ENCODE measurements at regions not wholly inside any gene's neighbourhood (a gene's known extent, or its start where the extent isn't known, plus 50 kb on each side); places are given as distances from the start of the nearest gene placed in this dataset.

DNA sequence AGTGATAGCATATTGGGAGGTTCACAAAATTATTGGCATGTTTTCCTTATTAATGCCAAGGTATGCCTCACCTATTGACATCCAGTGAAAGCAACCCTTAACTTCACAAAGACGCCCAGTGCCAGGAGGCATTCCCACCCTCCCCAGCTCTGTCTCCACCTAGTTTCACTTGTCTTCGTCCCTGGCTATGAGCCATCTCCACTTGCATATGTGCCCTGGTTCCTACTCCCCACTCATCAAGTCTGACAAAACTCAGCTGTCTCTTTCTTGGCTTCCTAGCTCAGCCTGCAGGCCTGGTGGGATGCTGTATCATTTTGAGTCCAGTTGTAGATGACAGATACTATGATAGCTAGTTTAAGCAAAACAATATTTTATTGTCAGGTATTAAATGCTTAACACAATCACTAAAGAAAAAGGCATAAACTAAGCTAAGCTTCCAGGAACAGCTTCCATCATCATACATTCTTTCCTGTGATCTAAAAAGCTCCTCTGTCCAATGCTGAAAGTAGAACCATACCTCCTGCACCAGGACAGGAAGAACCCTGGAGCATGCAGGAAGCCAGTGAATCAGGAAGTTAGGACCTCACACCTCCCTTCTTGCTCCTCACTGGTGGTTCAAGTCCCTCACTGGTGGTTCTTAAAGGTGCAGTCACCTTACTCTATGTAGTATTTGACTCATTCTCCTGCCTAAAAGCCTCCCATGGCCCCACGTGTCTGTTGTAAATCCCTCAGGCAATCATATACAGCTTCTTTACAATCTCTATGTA, 410.3 kb upstream of the RASGEF1B start:
- no peak for DNase-seq (ENCODE audit: low spot score)

DNA sequence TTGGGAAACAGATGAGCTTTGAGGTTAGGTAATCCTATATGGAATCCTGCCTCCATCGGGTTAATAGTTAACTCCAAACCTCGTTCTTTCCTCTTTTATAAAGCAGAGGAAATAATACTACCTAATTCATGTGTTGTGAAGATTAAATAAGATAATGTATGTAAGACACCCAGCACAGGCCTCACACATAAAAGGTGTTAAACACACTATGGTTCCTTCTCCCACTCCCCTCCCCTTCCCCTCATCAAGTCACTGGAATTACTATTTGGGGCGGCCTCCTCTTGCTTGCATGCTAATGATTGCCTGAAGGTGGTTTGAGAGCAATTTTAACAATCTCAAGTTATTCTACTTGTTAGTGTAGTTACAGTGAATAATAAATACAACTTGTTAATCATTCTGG, 404.4 kb upstream of the RASGEF1B start:
- DNase-seq (ENCODE audit: low spot score) = no peak

DNA sequence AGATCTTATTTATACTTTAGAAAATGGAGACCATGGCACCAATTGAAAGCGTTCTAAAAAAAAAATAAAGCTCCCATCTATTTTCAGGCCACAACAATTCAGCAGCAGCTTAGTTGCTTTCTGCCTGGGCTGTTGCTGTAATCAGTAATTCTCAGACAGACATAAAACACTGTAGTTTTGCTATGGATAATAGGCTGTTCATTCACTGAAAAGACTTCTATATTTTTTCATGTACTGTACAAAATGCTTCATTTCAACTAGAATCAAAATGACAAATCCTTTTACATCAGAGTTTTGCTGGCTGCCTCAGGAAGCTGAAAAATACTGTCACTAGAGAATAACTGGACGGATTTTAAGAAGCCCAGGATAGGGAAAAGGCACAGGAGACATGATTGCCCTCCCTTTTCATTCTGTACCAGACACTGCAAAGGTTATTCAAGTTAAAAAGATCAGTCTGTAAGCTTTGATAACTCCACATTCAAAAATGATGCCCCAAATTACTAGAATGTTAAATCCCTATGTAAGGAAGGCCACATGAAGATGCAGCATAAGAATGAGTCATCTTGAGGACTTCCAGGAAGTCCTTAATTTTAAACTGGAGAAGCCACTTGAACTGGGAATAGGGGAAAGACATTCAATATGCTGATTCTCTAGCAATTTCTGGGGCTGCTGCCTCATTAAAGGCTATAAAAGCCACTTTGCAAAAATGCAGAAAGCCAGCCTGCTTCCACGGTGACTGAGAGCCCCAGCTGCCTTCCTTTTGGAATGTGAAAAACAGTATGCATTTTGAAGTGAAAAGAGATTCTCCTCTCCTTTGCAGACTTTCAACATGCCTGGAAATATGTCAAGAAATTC, 403.2 kb upstream of the RASGEF1B start:
- no peak for DNase-seq (ENCODE audit: low spot score)

DNA sequence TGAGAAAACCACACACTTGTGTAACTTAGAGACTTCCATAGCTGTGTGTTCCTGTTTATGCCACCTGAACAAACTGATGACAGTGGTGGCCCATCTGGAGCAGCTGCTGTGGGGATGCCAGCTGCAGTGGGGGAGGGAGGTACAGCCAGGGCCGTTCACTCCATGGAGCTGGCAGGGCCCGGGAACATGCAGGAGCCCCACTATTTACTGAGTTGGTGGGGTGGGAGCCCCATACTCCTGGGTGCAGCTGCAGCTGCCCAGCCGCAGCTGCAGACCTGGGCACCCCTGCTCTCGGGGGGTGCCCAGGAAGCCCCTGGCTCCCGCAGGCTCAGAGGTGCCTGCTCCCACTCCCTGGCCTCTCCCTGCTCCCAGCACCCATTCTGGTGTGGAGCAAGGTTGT, 398.6 kb upstream of the RASGEF1B start:
- DNase-seq (ENCODE audit: low spot score) = no peak

DNA sequence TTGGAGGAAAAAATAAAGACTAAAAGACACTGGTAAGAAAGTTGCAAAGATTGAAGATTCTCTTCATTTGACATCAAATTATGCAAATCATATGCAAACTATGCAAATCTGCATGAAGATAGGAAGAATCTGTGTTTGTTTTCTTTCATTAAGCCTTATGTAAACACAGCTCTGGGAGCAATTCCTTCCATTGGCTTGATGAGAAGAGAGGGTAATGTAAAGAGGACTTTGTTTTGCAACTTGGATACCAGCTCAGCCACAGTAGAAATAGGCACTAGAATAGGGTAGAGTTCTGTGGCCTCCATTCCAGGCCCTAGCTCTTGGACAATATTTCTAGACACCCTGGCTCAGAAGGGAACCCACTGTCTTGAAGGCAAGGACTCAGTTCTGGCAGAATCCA, 388.4 kb upstream of the RASGEF1B start:
- DNase-seq (ENCODE audit: low spot score) = no peak

DNA sequence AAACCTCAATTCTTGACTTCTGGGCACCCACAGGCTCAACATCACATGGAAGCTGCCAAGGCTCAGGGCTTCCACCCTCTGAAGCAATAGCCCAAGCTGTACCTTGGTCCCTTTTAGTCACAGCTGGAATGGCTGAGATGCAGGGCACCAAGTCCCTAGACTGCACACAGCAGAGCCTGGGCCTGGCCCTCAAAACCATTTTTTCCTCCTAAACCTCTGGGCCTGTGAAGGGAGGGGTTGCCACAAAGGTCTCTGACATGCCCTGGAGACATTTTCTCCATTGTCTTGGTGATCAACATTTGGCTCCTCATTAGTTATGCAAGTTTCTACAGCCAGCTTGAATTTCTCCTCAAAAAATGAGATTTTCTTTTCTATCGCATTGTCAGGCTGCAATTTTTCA, 382.7 kb upstream of the RASGEF1B start:
- no peak for DNase-seq (ENCODE audit: low spot score)

DNA sequence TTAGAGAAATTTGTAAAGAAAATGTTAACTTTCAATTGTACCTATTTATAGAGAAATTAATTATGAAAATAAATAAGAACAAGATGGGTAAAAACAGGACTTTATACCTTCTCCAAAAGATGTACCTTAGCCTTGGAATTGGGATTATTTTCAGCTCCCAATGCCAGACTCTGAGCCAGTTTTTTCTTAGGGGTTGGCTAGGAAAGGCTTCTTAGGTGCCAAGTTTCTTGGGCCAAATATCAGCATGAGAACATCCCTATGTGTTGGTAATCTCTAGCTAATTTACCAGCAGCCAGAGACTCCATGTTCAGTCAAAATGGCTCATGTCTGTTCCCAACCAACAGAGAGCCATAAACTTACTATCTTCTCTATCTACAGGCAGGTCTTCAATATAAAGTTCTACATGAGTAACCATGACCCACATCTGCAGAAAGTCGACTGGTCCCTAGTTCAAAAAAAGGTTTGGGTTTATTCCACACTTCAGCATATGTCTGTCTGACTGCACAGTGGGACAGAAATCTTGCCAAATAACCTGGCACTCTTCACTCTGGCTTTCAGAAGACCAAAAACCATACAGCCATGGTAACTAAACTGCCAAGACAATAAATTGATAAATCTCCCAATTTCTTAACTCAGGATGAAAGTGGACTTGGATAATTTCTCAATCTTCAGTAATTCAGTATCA, 380.5 kb upstream of the RASGEF1B start:
- no peak for DNase-seq (ENCODE audit: low spot score)

DNA sequence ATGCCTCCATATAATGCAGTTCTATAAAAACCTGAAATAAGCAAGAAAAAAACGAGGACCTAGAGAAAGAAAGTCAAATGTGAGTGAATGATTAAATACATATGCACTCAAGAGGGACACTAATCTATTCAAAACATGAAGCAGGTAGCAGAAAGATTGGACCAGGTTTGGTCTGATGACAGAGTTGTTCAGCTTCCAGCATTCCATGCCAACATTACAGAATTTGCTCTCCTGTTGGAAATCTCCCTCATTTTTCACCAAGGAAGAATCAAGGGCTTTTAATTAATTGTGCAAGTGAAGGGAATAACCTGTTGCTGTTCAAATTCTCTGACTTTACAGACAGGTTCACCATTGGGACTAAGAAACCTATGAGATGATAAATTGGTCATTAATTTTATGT, 379.0 kb upstream of the RASGEF1B start:
- no peak for DNase-seq (ENCODE audit: low spot score)

DNA sequence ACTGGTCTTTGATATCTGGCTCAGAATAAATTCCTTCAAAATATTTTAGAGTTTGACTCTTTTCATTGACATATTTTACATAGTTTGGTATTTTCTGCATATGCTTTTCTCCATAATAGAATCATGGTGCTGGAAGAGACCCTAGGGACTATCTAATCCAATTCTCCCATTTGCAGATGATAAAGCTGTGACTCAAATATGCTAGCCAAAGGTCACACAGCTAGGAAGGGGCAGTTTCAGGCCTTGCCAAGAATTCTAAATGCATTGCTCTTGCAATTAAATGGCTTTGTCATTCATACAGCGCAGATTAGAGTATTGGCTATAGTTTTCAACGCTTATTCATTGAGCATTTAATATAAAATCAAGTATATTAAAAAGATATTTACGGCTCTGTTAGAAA, 374.1 kb upstream of the RASGEF1B start:
- no peak for DNase-seq (ENCODE audit: low spot score)

DNA sequence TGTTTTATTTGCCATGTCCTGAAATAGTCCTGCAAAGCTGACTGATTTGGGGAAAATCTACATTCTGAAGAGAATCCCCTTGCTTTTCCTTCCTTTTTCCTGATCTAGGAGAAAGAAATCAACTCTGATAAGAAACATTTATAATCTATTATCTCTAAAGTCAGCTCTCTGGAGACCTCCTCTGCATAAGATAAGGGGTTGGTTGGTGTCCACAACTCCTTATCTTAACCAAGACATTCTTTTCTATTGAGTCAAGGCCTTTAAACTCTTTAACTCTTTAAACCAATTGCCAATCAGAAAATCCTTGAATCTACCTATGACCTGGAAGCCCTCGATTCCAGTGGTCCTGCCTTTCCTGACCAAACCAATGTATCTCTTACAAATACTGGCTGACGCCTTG, 373.6 kb upstream of the RASGEF1B start:
- DNase-seq (ENCODE audit: low spot score) = no peak

DNA sequence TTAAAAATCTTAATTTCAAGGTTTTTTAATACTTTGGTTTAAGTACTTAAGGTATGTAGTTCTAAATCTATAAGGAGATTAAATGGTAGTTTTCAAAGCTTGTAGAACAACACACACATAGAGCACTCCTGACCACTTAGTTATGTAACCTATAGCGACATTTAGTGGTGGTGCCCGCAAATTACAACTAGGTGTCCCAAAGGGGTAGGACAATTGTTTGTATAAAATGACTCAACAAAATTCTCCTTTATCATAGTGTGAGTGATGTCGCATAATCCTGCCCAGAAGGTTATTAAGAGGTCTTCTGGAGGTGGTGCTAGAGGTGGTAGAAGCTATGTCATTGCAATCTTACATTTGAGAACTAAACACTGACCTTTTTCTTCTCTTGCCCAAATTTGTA, 373.0 kb upstream of the RASGEF1B start:
- peak; percentile 76 for DNase-seq (ENCODE audit: low spot score)

DNA sequence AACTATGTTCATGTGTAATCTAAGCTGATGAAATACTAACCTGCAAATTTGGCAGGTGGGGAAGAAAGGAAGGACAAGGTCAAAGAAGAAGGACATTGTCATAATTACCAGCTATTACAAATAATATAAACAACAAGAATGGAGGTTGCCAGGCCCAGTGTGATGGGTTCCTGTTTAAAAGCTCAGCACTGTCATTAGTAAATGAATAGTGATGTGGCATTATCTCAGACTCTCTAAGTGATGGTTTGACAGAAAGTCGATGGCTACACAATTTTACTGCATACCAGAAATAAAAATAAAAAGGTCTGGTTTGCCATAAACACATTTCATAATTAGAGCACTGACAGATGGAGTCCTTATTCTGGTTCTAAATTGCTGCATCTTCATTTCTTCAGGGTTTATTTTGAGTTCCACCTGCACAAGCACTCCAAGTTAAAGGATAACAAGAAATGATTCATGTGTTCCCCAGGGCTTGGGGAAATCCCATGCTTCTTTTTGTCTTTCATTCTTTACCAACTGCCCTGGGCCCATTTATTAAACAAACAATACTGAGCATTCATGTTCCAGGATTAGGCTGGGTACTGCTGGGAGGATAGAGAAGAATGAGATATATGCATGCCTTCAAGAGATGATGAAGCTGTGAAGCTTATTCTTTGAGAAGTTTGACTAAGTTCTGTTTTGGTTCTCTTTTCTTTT, 367.8 kb upstream of the RASGEF1B start:
- no peak for DNase-seq (ENCODE audit: low spot score)

DNA sequence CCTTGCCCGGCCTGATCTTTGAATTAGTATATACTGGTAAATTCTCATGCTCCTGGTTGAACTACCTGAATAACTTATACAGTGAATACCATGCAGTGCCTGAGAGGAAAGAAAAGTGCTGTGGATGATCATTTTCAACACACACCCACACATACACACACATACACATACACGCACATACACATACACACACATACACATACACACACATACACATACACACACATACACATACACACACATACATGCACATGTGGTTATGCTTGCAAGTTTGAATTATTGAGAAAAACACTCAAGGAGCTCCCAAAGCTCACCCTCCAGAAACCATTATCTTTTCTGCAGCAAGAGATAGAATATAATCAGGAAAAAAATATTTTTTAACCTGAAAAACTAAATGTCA, 366.9 kb upstream of the RASGEF1B start:
- DNase-seq (ENCODE audit: low spot score) = no peak

DNA sequence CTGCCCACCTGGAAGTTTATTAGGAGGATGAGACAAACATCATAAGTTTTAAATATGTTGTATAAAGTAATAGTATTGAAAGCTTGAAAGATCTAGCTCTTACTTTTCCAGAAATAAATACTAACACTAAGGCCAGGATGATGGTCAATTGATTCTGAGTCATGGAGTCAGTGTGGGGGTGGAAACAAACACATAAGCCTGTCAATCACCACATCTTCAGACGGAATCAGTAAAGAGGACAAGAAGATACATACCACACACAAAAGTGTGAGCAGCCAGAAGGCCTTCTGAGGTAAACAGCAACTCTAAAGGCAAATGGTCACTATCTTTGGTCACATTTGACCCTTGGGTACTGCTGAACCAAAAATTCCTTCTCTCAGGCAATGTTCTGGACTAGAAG, 365.0 kb upstream of the RASGEF1B start:
- DNase-seq (ENCODE audit: low spot score) = no peak

DNA sequence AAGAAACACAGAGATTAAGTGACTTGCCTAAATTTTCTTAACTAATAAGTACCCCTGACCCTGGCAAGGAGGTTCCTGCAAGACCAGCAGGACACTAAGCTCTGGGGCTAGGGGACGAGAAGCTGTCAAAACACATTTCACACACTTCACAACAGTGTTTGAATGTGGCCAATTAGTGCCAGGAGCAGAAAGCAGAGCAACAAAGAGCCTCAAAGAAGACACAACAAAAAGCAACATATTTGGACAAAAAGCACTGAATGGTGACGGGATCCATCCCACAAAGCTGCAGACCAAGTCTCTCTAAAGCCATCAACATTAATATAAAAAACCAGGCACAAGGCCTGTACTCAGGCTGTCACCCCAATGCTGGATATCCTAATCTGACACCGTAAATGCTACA, 361.9 kb upstream of the RASGEF1B start:
- DNase-seq (ENCODE audit: low spot score) = no peak

DNA sequence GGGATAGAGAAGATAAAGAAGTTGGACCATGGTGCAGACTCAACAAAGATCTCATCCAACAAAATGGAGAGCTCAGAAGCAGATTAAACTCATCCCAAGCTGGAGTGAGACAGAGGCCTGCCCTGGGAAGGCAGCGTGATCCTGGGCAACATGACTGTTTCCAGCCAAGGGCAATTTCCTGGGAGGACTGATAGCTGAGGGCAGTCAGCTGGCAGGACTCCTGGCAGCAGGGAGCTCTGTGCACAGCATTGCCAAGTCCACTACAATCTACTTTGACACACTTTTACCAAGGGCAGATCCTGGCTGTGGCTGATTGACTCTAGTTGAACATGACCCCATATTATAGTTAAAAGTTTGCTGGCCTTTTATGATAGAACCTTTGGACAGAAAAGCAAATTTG, 357.3 kb upstream of the RASGEF1B start:
- no peak for DNase-seq (ENCODE audit: low spot score)

DNA sequence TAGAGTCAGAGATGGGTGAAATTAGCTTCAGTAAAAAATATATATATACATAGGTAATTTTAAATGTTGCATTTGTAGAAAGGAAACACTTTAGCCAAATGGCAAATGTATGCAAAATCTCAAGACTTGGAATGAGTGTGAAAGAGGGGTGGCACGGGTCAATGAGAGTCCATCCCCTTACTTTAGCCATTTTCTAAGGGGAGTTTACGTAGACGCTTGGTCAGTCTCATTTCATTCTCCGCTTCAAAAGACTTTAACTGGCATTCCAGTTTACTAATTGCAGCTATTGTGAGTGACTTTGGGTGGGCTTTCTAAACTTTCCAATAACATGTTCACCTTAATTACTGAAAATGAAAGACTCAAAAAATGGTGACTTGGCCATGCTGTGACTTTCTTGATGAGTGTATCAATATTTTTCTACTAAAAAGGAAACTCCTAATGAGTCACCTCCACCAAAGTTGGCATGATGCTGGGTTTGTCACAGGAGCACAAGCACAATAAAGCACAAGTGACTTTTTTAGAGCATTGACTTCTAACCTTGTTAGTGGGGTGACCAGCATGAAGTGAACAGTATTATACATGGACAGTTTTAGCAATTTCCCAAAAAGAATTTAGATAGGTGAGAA, 356.0 kb upstream of the RASGEF1B start:
- DNase-seq (ENCODE audit: low spot score) = peak; percentile 84

DNA sequence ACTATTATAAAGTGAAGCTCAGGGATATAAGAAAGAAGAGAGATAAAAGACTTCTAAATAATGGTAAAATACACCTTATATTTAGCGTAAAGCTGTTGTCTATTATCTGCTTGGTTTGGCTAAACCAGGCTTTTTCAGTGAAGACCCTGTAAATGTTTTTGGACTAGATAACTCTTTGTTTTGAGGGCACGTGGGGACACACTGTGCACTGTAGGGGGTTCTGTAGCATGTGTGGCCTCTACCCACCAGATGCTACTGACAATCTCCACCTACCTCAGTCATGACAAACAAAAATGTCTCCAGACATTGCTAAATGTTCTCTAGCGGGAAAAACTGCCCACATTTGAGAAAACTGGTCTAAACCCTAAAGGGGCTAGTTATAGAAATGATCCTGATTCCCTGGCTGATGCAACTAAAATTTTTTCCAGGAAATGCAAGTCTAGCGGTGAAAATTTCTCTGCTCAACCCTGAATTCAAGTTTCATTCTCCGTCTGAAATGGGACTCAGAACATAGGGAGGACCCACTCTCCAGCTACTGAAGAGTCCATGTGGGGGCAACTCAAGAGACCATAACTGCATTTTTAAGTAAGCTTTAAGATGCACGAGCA, 355.2 kb upstream of the RASGEF1B start:
- no peak for DNase-seq (ENCODE audit: low spot score)

DNA sequence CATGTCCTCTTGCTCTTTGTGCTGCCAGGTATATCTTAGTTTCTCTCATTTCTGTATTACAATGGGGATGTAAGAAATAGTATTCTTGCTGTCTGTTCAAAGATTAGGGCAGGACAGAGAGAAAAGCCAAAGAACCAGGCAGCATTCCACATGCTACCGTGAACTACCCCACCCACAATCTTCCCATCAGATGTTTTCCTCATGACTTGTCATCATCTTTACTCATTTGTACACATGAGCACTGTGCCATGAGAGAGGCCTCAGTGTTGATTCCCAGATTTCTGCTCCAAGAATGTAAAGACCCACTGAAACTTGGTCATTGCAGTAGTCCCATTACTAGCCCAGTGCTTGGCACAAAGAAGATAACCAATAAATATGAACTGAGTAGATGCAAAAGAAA, 354.6 kb upstream of the RASGEF1B start:
- no peak for DNase-seq (ENCODE audit: low spot score)

DNA sequence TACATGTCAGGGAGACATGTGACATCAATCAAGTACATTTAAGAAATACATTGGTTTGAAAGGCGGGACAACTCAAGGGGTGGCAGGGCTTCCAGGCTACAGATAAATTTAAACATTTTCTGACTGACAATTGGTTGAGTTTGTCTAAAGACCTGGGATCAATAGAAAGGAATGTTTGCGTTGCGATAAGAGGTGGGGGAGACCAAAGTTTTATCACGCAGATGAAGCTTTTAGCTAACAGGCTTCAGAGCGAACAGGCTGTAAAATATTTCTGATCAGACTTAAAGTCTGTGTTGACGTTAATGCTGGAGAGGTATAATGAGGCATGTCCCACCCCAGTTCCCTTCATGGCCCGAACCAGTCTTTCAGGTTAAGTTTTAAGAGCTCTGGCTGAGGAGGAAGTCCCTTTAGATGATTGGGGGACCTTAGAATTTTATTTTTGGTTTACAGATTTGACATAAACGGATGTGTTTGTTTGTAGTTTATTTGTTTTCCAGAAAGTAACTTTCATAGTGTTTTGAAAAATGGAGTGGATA, 346.7 kb upstream of the RASGEF1B start:
- no peak for DNase-seq (ENCODE audit: low spot score)

Measured in activated CD4-positive, alpha-beta T cell treated with anti-CD3 and anti-CD28 coated beads, Interleukin-2, Interleukin-4, amounts not matched to agents 100 ng/mL and 50 ng/mL, durations not matched to agents 16 hours and 8 hours (primary cell).